Rectal smooth muscle tissue (tissue), 1 donor: ENCODE measurements at regions not wholly inside any gene's neighbourhood (a gene's known extent, or its start where the extent isn't known, plus 50 kb on each side); places are given as distances from the start of the nearest gene placed in this dataset.

Source experiments
- H3K27ac ChIP-seq: one replicate; pipeline ENCODE4 v1.7.0; 2013; ENCODE audit warnings: low read depth, low read length, inconsistent platforms
- H3K27me3 ChIP-seq: one replicate; pipeline ENCODE4 v1.7.0; 2013; ENCODE audit warnings: low read length; ENCODE audit not compliant: control insufficient read depth, insufficient read depth
- H3K36me3 ChIP-seq: one replicate; pipeline ENCODE4 v1.7.0; 2013; ENCODE audit warnings: low read length; ENCODE audit not compliant: control insufficient read depth, insufficient read depth
- H3K4me1 ChIP-seq: one replicate; pipeline ENCODE4 v1.7.0; 2013; ENCODE audit warnings: low read length; ENCODE audit not compliant: control insufficient read depth, insufficient read depth
- H3K4me3 ChIP-seq: one replicate; pipeline ENCODE4 v1.7.0; 2013; ENCODE audit warnings: low read length
- H3K9ac ChIP-seq: one replicate; pipeline ENCODE4 v1.7.0; 2013; ENCODE audit warnings: low read length

- Histone ChIP-seq H3K27me3 (no peaks in the 10 kb centered on the region), H3K9ac (no peak overlapping the region), H3K27ac (no peak overlapping the region), H3K4me1 (no peaks in the 10 kb centered on the region), H3K36me3 (no peaks in the 10 kb centered on the region), H3K4me3 (no peak overlapping the region)
Measured at GRCh38 chr7:32140210-32140939, 70.2 kb upstream of the PDE1C start.

GRCh38 chr7:32137059-32137458 lies 66.9 kb upstream of the PDE1C start:
- Histone ChIP-seq H3K27ac (no peak overlapping the region), H3K27me3 (no peaks in the 10 kb centered on the region), H3K36me3 (no peaks in the 10 kb centered on the region), H3K4me3 (no peak overlapping the region), H3K4me1 (no peaks in the 10 kb centered on the region), H3K9ac (no peak overlapping the region)

- Histone ChIP-seq H3K27me3 (no peaks in the 10 kb centered on the region), H3K27ac (no peak overlapping the region), H3K4me3 (no peak overlapping the region), H3K36me3 (no peaks in the 10 kb centered on the region), H3K4me1 (no peaks in the 10 kb centered on the region), H3K9ac (no peak overlapping the region)
Measured at GRCh38 chr7:32131091-32131490, 60.9 kb upstream of the PDE1C start.

GRCh38 chr7:32126843-32127242 lies 56.6 kb upstream of the PDE1C start:
- Histone ChIP-seq H3K4me1 (no peaks in the 10 kb centered on the region), H3K27me3 (no peaks in the 10 kb centered on the region), H3K4me3 (no peak overlapping the region), H3K36me3 (no peaks in the 10 kb centered on the region), H3K27ac (no peak overlapping the region), H3K9ac (no peak overlapping the region)
